ENCODE measurements at regions not wholly inside any gene's neighbourhood (a gene's known extent, or its start where the extent isn't known, plus 50 kb on each side); places are given as distances from the start of the nearest gene placed in this dataset.

GRCh38 chr4:92184566-92184965 lies 119.2 kb upstream of the GRID2 start:
- Mint-ChIP-seq H3K9me3 (peaks cover 8% of the 10 kb centered on the region), H3K27me3 (ENCODE audit: low read depth) (peaks cover 37% of the 10 kb centered on the region), H3K4me3 (no peak overlapping the region), H3K36me3 (no peaks in the 10 kb centered on the region), H3K27ac (no peak overlapping the region), H3K4me1 (no peaks in the 10 kb centered on the region)
- ChIA-PET POLR2A (no interaction called here), CTCF (no interaction called here)
- no peak for TF ChIP-seq ZBTB21 (CRISPR knock-in tag; IDR thresholded peaks at IDR 0.05; ENCODE audit: borderline replicate concordance)
- TF ChIP-seq ELF4 (CRISPR knock-in tag; IDR thresholded peaks at IDR 0.05; ENCODE audit: low read depth) = no peak
- TF ChIP-seq SP1 (CRISPR knock-in tag; conservative IDR thresholded peaks at IDR 0.05) = no peak
- no peak for TF ChIP-seq NFYB (CRISPR knock-in tag; conservative IDR thresholded peaks at IDR 0.05; ENCODE audit: low read depth)
- no peak for TF ChIP-seq PRRX2 (CRISPR knock-in tag; IDR thresholded peaks at IDR 0.05)
- no peak for TF ChIP-seq ATF3 (CRISPR knock-in tag; conservative IDR thresholded peaks at IDR 0.05)
- TF ChIP-seq MYBL2 (CRISPR knock-in tag; IDR thresholded peaks at IDR 0.05) = no peak
- no peak for TF ChIP-seq CREB1 (CRISPR knock-in tag; IDR thresholded peaks at IDR 0.05)
- TF ChIP-seq TCF7 (CRISPR knock-in tag; IDR thresholded peaks at IDR 0.05; ENCODE audit: low read depth) = no peak
- no peak for TF ChIP-seq ETV6 (CRISPR knock-in tag; IDR thresholded peaks at IDR 0.05)
- TF ChIP-seq NR3C1 (CRISPR knock-in tag; conservative IDR thresholded peaks at IDR 0.05; ENCODE audit: low read depth) = no peak
- no peak for TF ChIP-seq TEAD1 (CRISPR knock-in tag; IDR thresholded peaks at IDR 0.05)
- TF ChIP-seq CREM (CRISPR knock-in tag; IDR thresholded peaks at IDR 0.05) = no peak
- no peak for TF ChIP-seq PRDM15 (CRISPR knock-in tag; IDR thresholded peaks at IDR 0.05)
- TF ChIP-seq ZNF263 (CRISPR knock-in tag; IDR thresholded peaks at IDR 0.05; ENCODE audit: low read depth) = no peak
- TF ChIP-seq JAZF1 (CRISPR knock-in tag; IDR thresholded peaks at IDR 0.05) = no peak
- no peak for TF ChIP-seq JUN (CRISPR knock-in tag; IDR thresholded peaks at IDR 0.05)
- TF ChIP-seq SOX15 (CRISPR knock-in tag; IDR thresholded peaks at IDR 0.05) = no peak
- no peak for TF ChIP-seq TEAD4 (CRISPR knock-in tag; IDR thresholded peaks at IDR 0.05)
- TF ChIP-seq MAX (CRISPR knock-in tag; IDR thresholded peaks at IDR 0.05) = no peak
- DNase-seq (ENCODE audit: low spot score) (no peak), ATAC-seq (no peak)

- Mint-ChIP-seq H3K27me3 (ENCODE audit: low read depth) (peaks cover 46% of the 10 kb centered on the region), H3K9me3 (peaks cover 8% of the 10 kb centered on the region), H3K4me3 (no peak overlapping the region), H3K4me1 (no peaks in the 10 kb centered on the region), H3K27ac (no peak overlapping the region), H3K36me3 (no peaks in the 10 kb centered on the region)
- no peak for TF ChIP-seq FOXP4 (CRISPR knock-in tag; IDR thresholded peaks at IDR 0.05)
- CTCF ChIA-PET = no interaction called here
- no peak for DNase-seq (ENCODE audit: low spot score)
- no peak for ATAC-seq
- POLR2A ChIA-PET = no interaction called here
These were observed 117.5 kb upstream of the GRID2 start for GRCh38 chr4:92186239-92186638.
